Stromal cell of bone marrow (primary cell): ENCODE measurements at regions not wholly inside any gene's neighbourhood (a gene's known extent, or its start where the extent isn't known, plus 50 kb on each side); places are given as distances from the start of the nearest gene placed in this dataset.

Experiments
- DNase-seq: peaks from one replicate; pipeline ENCODE4 v3.0.0-alpha.2; 2012; ENCODE audit warnings: low read depth

DNA sequence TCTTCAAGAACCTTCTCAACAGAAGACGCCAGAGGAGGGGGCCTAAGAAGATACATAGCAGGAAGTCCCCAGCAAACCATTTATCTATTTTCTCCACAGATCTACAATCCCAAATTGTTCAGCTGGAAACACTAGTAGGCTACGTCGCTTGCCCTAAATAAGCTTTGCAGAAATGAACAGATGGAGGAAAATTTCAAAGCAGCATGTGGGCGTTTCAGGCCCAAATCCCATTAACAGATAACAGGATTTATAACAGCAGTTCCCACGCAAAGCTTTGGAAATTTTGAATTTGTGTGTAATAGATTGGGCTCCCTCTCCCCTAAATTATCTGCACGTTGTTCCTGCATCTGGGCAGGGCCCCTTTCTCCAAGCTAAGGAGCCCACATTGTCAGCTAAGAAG, 60.6 kb upstream of the FRMD4A start:
- DNase-seq = no peak

DNA sequence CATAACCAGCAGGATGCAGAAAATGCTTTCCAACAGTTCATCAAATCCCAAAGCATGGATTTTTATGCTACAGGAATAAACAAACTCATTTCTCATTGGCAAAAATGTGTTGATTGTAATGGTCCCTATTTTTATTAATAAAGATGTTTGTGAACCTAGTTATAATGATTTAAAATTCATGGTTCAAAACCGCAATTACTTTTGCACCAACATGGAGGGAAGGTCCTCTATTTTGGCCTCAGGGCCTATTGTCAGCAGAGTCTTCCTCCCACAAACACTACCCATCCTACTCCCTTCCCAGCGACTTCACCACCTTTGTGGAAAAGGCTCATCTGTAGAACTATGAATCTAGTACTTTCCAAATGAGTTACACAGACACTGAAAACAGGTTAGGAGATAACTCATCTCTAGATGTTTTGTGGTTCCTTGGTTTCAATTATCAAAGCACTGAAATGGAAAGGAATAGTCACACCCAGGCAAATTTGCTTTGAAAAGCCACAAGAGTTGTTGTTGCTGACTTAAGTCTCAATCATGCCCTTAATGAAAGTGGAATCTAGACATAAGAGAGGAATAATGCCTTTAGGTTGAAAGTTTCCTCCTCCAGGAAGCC, 59.4 kb upstream of the FRMD4A start:
- no peak for DNase-seq

DNA sequence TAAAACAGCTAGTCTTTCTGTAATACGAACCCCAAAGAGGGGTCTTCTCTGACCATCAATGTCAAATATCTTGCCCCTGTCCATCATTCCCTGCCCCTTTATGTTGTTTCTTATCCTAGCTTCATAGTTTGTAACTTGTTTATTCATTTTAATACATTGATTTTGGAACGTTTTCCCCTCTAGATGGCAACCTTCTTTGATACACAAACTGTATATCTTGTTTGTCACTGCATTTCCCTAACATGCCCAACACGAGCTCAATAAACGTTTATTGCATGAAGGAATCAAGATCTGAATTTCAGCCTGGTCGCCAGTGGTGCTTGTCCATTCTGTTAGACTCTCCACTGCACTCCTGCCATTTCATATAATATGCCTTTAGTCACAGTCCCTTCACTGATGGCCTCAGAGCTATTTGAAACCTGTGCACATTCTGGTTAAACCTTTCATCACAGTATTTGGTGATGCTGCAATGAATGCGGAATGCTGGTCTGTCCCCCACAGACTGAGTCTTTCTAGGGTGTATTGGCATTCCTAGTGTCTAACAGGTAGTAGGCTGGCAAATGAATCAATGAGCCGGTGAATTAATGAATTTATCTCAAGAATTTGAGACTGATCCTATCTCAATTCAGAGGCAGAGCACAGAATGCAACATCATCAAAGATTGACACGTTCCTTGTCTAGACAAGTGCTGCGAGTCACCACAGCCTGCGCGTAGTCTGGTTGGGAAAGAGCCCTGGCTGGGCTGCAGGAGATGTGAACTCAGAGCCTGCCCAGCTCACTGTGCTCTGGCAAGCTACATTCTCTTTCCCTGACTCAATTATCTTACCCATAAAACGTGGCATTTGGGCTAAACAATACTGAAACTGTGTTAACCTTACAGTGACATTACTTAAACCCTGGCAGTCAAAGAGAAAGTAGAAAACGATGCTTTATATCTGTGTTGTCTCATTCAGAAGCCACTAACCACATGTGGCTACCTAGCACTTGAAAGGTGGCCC, 55.2 kb upstream of the FRMD4A start:
- DNase-seq = peak; percentile 83

DNA sequence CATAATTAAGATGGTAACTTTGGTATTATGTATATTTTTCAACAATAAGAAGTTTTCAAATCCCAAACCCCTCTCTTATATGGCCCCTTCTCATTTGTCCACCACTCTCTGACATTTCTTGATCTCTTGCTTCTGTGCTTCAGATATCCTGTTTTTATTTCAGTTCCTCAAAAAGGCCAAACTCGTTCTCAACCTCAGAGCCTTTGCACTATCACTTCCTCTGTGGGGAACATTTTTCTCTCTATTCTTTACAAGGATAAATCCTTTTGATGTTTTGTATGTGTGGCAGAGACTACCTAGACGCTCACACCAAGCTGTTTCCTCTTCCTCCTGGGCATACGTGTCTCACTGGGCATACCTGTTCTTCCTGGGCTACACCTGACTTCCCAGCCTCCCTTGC, 54.2 kb upstream of the FRMD4A start:
- DNase-seq = no peak

DNA sequence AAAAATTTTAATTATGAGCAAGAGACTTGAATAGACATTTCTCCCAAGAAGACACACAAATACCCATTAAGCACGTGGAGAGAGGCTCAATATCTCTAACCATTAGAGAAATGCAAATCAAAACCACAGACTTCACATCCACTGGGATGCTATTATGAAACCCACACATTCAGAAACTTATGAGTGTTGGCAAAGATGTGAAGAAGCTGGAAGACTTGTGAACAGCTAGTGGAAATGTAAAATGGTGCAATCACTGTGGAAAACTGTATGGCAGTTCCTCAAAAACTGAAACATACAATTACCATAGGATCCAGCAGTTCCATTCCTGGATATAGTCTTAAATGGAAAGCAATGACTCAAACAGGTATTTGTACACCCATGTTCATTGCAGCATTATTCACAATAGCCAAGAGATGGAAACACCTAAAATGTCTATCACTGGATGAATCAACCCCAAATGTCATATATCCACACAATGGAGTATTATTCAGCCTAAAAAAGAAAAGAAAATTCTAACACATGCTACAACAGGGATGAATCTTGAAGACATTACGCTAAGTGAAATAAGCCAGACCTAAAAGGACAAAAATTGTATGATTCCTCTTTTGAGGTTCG, 53.5 kb upstream of the FRMD4A start:
- peak; percentile 43 for DNase-seq

DNA sequence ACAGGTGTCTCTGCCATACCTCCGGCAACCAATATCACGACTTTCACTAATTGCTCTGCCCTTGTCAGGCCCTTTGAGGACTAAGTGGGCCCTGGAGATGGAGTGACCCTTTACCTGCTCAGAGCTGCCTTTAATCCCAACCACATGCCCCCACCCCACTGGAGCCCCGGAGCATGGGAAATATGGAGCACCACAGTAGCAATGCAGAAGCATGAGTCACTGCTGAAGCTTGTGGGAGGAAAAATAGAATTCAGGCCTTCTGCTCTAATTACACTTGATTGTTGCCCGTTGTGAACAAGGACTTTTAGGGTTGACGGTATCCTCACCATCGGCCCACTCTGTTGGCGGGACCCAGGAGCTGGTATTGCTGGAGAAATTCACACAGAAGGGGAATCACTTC, 52.5 kb upstream of the FRMD4A start:
- no peak for DNase-seq

DNA sequence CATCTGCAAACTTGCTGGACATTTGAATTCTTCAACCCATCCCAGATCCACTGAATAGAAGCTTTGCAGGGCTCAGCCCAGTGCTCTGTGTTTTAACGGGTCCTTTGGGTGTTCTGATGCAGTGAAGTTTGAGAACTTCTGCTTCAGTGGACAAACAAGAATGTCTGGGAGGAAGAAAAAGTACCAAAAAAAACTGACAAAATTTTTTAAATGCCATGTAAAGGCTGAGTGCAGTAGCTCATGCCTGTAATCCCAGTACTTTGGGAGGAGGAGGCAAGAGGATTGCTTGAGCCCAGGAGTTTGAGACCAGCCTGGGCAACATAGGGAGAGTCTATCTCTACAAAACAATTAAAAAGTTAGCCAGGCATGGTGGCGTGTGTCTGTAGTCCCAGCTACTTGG, 51.8 kb upstream of the FRMD4A start:
- DNase-seq = no peak

DNA sequence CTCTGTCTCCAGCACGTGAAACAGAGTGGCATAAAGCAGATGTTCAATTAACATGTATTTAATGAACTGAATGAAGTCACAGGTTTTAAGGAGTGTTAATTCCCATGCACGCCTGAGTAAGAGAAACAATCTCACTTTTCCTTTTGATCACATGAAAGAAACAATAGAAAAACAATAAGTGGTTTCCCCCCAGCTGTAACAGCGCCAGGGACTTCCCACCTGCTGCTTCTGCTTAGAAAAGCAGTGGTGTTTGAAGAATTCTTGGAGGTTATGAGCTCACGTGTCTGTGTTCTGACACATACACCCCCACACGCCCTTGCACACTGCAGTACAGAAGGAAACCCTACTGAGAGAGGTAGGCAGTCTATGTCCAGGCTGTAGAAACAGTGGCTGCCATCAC, 51.3 kb upstream of the FRMD4A start:
- no peak for DNase-seq

DNA sequence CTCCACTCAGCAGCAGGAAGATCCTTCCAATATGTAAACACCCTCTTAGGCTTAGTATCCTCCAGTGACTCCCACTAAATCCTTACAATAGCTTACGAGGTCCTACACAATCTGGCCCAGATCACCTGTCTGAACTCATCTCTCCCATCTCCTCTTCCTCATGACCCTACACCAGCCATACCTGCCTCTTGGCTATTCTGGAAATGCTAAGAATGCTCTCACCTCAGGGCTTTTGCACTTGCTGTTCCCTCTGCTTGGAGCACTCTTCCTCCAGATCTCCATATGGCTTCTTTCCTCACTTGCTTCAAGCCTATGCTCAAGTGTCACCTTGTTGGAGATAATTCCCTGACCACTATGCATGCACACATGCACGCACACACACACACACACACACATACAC, 50.8 kb upstream of the FRMD4A start:
- DNase-seq = no peak

DNA sequence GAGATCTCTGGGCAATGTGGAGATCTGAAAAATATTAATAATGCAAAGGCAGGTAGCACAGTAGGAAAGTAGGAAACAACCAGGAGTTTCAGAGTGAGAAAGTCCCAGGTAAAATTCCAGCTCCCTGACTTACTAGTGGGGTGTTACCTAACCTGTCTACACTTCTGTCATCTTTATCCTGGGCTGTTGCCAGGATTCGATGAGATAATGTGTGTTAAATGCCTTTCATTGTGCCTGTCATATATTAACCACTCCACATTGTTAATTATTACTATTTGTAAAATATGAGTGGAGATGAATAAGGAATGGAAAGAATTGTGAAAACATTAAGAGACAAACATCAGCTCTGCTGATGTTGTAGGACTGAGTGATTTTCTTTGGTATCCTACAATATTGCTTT, 50.0 kb upstream of the FRMD4A start:
- DNase-seq = no peak
